GM12874 (cell line): ENCODE measurements at regions not wholly inside any gene's neighbourhood (a gene's known extent, or its start where the extent isn't known, plus 50 kb on each side); places are given as distances from the start of the nearest gene placed in this dataset.

Source experiments
- TF ChIP-seq, protein P1 (sequence below): IDR thresholded peaks from 2 replicates; pipeline ENCODE4 v1.5.1; 2011; ENCODE audit warnings: low read depth, mild to moderate bottlenecking, control low read depth, low read length, moderate library complexity; ENCODE audit not compliant: insufficient read depth

- TF ChIP-seq, protein P1, sequence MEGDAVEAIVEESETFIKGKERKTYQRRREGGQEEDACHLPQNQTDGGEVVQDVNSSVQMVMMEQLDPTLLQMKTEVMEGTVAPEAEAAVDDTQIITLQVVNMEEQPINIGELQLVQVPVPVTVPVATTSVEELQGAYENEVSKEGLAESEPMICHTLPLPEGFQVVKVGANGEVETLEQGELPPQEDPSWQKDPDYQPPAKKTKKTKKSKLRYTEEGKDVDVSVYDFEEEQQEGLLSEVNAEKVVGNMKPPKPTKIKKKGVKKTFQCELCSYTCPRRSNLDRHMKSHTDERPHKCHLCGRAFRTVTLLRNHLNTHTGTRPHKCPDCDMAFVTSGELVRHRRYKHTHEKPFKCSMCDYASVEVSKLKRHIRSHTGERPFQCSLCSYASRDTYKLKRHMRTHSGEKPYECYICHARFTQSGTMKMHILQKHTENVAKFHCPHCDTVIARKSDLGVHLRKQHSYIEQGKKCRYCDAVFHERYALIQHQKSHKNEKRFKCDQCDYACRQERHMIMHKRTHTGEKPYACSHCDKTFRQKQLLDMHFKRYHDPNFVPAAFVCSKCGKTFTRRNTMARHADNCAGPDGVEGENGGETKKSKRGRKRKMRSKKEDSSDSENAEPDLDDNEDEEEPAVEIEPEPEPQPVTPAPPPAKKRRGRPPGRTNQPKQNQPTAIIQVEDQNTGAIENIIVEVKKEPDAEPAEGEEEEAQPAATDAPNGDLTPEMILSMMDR, result no peak
Observed at GRCh38 chr15:92809880-92810361, 90.2 kb upstream of the CHD2 start.

GRCh38 chr15:92810418-92811138 lies 89.5 kb upstream of the CHD2 start:
- TF ChIP-seq, protein P1, result no peak

- TF ChIP-seq, protein P1, result no peak
Observed at GRCh38 chr15:92811148-92811913, 88.8 kb upstream of the CHD2 start.

- TF ChIP-seq, protein P1, result no peak
Observed at GRCh38 chr15:92812271-92812670, 87.9 kb upstream of the CHD2 start.

GRCh38 chr15:92813485-92813884 lies 86.6 kb upstream of the CHD2 start:
- TF ChIP-seq, protein P1, result no peak

- TF ChIP-seq, protein P1, result no peak
Observed at GRCh38 chr15:92817339-92817886, 82.7 kb upstream of the CHD2 start.

- TF ChIP-seq, protein P1, result no peak
Observed at GRCh38 chr15:92818651-92819277, 81.4 kb upstream of the CHD2 start.
